WTC11 (cell line): ENCODE measurements at regions not wholly inside any gene's neighbourhood (a gene's known extent, or its start where the extent isn't known, plus 50 kb on each side); places are given as distances from the start of the nearest gene placed in this dataset.

Experiments
- ATAC-seq: fragments of 200-7000 bp; cut with Tn5 transposase; 2 replicates; pipeline ENCODE4 v1.10.0; 2021; ENCODE audit warnings: mild to moderate bottlenecking, moderate library complexity
- CTCF ChIA-PET: fragments of 300-600 bp; sonication (Branson Sonifier 250); formaldehyde crosslinking; loops from one replicate; lab custom pipeline; 2021; ENCODE audit warnings: antibody characterized with exemption; lab: Charles Lee
- POLR2A ChIA-PET: fragments of 350-600 bp; sonication (Branson Sonifier 250); formaldehyde crosslinking; loops from one replicate; lab custom pipeline; 2021; ENCODE audit warnings: antibody characterized with exemption; lab: Charles Lee
- DNase-seq: peaks from one replicate; pipeline ENCODE4 v3.0.0; 2021; ENCODE audit warnings: low spot score
- H3K27ac Mint-ChIP-seq: 2 replicates; pipeline ENCODE4 v1.8.0; 2021; ENCODE audit warnings: mixed read lengths
- H3K27me3 Mint-ChIP-seq: 2 replicates; pipeline ENCODE4 v1.8.0; 2021; ENCODE audit warnings: low read depth, mild to moderate bottlenecking, moderate library complexity, mixed read lengths
- H3K36me3 Mint-ChIP-seq: 2 replicates; pipeline ENCODE4 v1.8.0; 2021; ENCODE audit warnings: mixed read lengths
- H3K4me1 Mint-ChIP-seq: 2 replicates; pipeline ENCODE4 v1.8.0; 2022; ENCODE audit warnings: mixed read lengths
- H3K4me3 Mint-ChIP-seq: 2 replicates; pipeline ENCODE4 v1.8.0; 2021; ENCODE audit warnings: mild to moderate bottlenecking, moderate library complexity, mixed read lengths
- H3K9me3 Mint-ChIP-seq: 2 replicates; pipeline ENCODE4 v1.8.0; 2021; ENCODE audit warnings: mixed read lengths
- ATF1 ChIP-seq: sonication (generic); formaldehyde crosslinking; IDR thresholded peaks from 2 replicates; pipeline ENCODE4 v1.8.1; 2023; ENCODE audit warnings: mild to moderate bottlenecking, moderate library complexity, missing genetic modification reagents
- ESRRA ChIP-seq: sonication (generic); formaldehyde crosslinking; IDR thresholded peaks from 2 replicates; pipeline ENCODE4 v1.8.1; 2022; ENCODE audit warnings: mild to moderate bottlenecking, missing genetic modification reagents, borderline replicate concordance
- ETV6 ChIP-seq: sonication (generic); formaldehyde crosslinking; IDR thresholded peaks from 2 replicates; pipeline ENCODE4 v1.8.1; 2022; ENCODE audit warnings: mild to moderate bottlenecking, missing genetic modification reagents
- FOXP1 ChIP-seq: sonication (generic); formaldehyde crosslinking; IDR thresholded peaks from 2 replicates; pipeline ENCODE4 v1.8.0; 2022; ENCODE audit warnings: missing genetic modification reagents, mild to moderate bottlenecking, moderate library complexity, borderline replicate concordance
- IRF2 ChIP-seq: sonication (generic); formaldehyde crosslinking; IDR thresholded peaks from 2 replicates; pipeline ENCODE4 v1.8.0; 2022; ENCODE audit warnings: low read depth, missing genetic modification reagents, borderline replicate concordance
- JUN ChIP-seq: sonication (generic); formaldehyde crosslinking; IDR thresholded peaks from 2 replicates; pipeline ENCODE4 v1.8.0; 2023; ENCODE audit warnings: mild to moderate bottlenecking, missing genetic modification reagents
- KAT7 ChIP-seq: sonication (generic); formaldehyde crosslinking; IDR thresholded peaks from 2 replicates; pipeline ENCODE4 v1.8.1; 2023; ENCODE audit warnings: missing genetic modification reagents, mild to moderate bottlenecking, borderline replicate concordance
- NFATC4 ChIP-seq: fragments of 250-450 bp; sonication (Bioruptor Pico); IDR thresholded peaks from 2 replicates; pipeline ENCODE4 v1.9.0; 2021; ENCODE audit warnings: mild to moderate bottlenecking
- NR1H2 ChIP-seq: sonication (generic); formaldehyde crosslinking; IDR thresholded peaks from 2 replicates; pipeline ENCODE4 v1.9.0; 2021; ENCODE audit warnings: mild to moderate bottlenecking, moderate library complexity, missing genetic modification reagents
- NR3C1 ChIP-seq: sonication (generic); formaldehyde crosslinking; conservative IDR thresholded peaks from 2 replicates; pipeline ENCODE4 v1.8.1; 2023; ENCODE audit warnings: low read depth, mild to moderate bottlenecking, missing genetic modification reagents
- OVOL2 ChIP-seq: fragments of 250-450 bp; sonication (Bioruptor Pico); IDR thresholded peaks from 2 replicates; pipeline ENCODE4 v1.9.0; 2021; ENCODE audit warnings: mild to moderate bottlenecking, borderline replicate concordance
- PRRX2 ChIP-seq: fragments of 250-450 bp; sonication (Bioruptor Pico); IDR thresholded peaks from 2 replicates; pipeline ENCODE4 v1.8.0; 2021; ENCODE audit warnings: mild to moderate bottlenecking
- RORB ChIP-seq: fragments of 250-450 bp; sonication (Bioruptor Pico); IDR thresholded peaks from 2 replicates; pipeline ENCODE4 v1.9.0; 2021; ENCODE audit warnings: mild to moderate bottlenecking
- SOX15 ChIP-seq: fragments of 250-450 bp; sonication (Bioruptor Pico); IDR thresholded peaks from 2 replicates; pipeline ENCODE4 v1.9.0; 2021; ENCODE audit warnings: mild to moderate bottlenecking
- TCF7 ChIP-seq: sonication (generic); formaldehyde crosslinking; IDR thresholded peaks from 2 replicates; pipeline ENCODE4 v1.8.0; 2022; ENCODE audit warnings: mild to moderate bottlenecking, low read depth, missing genetic modification reagents, moderate library complexity
- TP53 ChIP-seq: sonication (generic); formaldehyde crosslinking; IDR thresholded peaks from 2 replicates; pipeline ENCODE4 v1.8.1; 2023; ENCODE audit warnings: mild to moderate bottlenecking, missing genetic modification reagents
- ZBTB21 ChIP-seq: sonication (generic); formaldehyde crosslinking; IDR thresholded peaks from 2 replicates; pipeline ENCODE4 v1.8.1; 2023; ENCODE audit warnings: mild to moderate bottlenecking, missing genetic modification reagents, borderline replicate concordance
- ZNF138 ChIP-seq: sonication (generic); formaldehyde crosslinking; conservative IDR thresholded peaks from 2 replicates; pipeline ENCODE4 v1.8.1; 2022; ENCODE audit warnings: mild to moderate bottlenecking, moderate library complexity, missing genetic modification reagents
- ZNF671 ChIP-seq: fragments of 250-450 bp; sonication (Bioruptor Pico); IDR thresholded peaks from 2 replicates; pipeline ENCODE4 v1.8.0; 2021; ENCODE audit warnings: mild to moderate bottlenecking
- TF ChIP-seq, protein P1 (sequence below): sonication (generic); formaldehyde crosslinking; IDR thresholded peaks from 2 replicates; pipeline ENCODE4 v1.8.0; 2022; ENCODE audit warnings: mild to moderate bottlenecking, missing genetic modification reagents
- TF ChIP-seq, protein P2 (sequence below): sonication (generic); formaldehyde crosslinking; IDR thresholded peaks from 2 replicates; pipeline ENCODE4 v1.8.0; 2022; ENCODE audit warnings: mild to moderate bottlenecking, missing genetic modification reagents
- TF ChIP-seq, protein P3 (sequence below): sonication (generic); formaldehyde crosslinking; IDR thresholded peaks from 2 replicates; pipeline ENCODE4 v1.8.0; 2023; ENCODE audit warnings: missing genetic modification reagents
- TF ChIP-seq, protein P4 (sequence below): fragments of 250-450 bp; sonication (Bioruptor Pico); IDR thresholded peaks from 2 replicates; pipeline ENCODE4 v1.9.0; 2021; ENCODE audit warnings: mild to moderate bottlenecking
- TF ChIP-seq, protein P5 (sequence below): fragments of 250-450 bp; sonication (Bioruptor Pico); IDR thresholded peaks from 2 replicates; pipeline ENCODE4 v1.8.0; 2021; ENCODE audit warnings: mild to moderate bottlenecking

DNA sequence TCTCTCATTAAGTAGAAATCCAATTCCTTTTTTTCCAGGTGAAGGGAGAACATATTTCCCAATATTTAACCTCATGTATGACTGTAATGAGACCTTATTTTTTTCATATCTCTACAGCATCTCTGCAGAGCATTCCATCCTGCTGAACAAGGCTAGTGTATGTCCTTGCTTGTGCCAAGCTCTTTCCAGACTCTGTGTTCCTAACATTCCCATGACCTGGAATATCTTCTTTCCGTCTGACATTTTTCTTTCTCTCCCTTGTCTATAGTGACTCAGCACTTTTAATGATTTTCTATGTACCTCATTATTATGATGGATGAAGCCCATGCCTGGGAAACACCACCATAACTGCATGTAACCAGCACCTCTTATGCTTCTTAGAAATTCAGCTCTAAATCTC lies 278.3 kb upstream of the NRIP1 start (continued):
- TF ChIP-seq, protein P1, sequence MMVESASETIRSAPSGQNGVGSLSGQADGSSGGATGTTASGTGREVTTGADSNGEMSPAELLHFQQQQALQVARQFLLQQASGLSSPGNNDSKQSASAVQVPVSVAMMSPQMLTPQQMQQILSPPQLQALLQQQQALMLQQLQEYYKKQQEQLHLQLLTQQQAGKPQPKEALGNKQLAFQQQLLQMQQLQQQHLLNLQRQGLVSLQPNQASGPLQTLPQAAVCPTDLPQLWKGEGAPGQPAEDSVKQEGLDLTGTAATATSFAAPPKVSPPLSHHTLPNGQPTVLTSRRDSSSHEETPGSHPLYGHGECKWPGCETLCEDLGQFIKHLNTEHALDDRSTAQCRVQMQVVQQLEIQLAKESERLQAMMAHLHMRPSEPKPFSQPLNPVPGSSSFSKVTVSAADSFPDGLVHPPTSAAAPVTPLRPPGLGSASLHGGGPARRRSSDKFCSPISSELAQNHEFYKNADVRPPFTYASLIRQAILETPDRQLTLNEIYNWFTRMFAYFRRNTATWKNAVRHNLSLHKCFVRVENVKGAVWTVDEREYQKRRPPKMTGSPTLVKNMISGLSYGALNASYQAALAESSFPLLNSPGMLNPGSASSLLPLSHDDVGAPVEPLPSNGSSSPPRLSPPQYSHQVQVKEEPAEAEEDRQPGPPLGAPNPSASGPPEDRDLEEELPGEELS (CRISPR knock-in tag) = no peak
- no peak for TF ChIP-seq OVOL2 (CRISPR knock-in tag)
- no peak for TF ChIP-seq ETV6 (CRISPR knock-in tag)
- TF ChIP-seq, protein P2, sequence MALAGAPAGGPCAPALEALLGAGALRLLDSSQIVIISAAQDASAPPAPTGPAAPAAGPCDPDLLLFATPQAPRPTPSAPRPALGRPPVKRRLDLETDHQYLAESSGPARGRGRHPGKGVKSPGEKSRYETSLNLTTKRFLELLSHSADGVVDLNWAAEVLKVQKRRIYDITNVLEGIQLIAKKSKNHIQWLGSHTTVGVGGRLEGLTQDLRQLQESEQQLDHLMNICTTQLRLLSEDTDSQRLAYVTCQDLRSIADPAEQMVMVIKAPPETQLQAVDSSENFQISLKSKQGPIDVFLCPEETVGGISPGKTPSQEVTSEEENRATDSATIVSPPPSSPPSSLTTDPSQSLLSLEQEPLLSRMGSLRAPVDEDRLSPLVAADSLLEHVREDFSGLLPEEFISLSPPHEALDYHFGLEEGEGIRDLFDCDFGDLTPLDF (CRISPR knock-in tag) = no peak
- TF ChIP-seq TCF7 (CRISPR knock-in tag) = no peak
- no peak for TF ChIP-seq TP53 (CRISPR knock-in tag)
- TF ChIP-seq, all 79 proteins: peak for 0

DNA sequence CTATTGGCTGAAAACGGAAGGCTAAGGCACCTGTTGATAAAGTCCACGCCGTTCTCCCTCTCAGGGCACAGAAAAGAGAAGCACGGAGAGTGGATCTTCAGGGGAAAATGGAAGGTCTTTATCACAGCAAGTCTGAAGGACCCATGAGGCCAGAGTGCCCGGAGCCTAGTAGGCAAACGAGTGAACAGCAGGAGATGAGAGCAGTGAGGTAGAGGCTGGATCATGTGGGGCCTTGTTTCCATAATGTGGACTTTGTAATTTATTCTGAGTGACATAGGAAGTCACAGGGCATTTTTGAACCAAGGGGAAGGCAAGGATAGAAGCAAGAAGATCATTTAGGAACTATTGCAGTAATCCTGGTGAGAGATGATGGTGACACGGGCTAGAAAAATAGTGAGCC lies 287.2 kb upstream of the NRIP1 start:
- Mint-ChIP-seq H3K36me3 (no peaks in the 10 kb centered on the region), H3K4me1 (peaks cover 2% of the 10 kb centered on the region; the same call in 1 of the 2 replicates), H3K27me3 (no peaks in the 10 kb centered on the region), H3K27ac (no peak overlapping the region), H3K4me3 (no peak overlapping the region), H3K9me3 (peaks cover 11% of the 10 kb centered on the region)
- no peak for TF ChIP-seq KAT7 (CRISPR knock-in tag)
- TF ChIP-seq ZBTB21 = no peak
- TF ChIP-seq IRF2 = no peak
- no peak for TF ChIP-seq ZNF671 (CRISPR knock-in tag)
- TF ChIP-seq ESRRA (CRISPR knock-in tag) = no peak
- no peak for TF ChIP-seq ZNF138 (CRISPR knock-in tag)
- TF ChIP-seq FOXP1 (CRISPR knock-in tag) = no peak
- no peak for TF ChIP-seq ATF1 (CRISPR knock-in tag)
- no peak for ATAC-seq
- no peak for DNase-seq
- POLR2A ChIA-PET = no interaction called here
- CTCF ChIA-PET = no interaction called here

DNA sequence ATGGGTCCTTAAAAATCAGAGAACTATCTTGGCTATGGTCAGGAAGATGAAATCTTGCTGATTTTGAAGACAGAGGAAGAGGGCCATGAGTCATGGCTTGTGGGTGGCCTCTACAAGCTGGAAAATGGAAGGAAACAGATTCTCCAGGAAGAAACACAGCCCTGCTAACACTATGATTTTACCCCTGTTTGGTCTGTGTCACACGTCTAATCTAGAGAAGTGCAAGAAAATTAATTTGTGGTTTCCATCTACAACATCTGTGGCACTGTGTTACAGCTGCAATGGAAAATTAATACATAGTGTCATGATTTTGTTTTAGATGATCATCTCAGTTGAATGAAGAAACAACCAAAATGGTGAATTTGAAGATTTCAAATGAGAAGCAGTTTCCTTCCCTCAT lies 288.7 kb upstream of the NRIP1 start:
- peaks cover 9% of the 10 kb centered on the region for H3K4me1 Mint-ChIP-seq
- TF ChIP-seq JUN (CRISPR knock-in tag) = no peak
- no peak for TF ChIP-seq ZBTB21
- TF ChIP-seq SOX15 = no peak
- TF ChIP-seq, protein P3, sequence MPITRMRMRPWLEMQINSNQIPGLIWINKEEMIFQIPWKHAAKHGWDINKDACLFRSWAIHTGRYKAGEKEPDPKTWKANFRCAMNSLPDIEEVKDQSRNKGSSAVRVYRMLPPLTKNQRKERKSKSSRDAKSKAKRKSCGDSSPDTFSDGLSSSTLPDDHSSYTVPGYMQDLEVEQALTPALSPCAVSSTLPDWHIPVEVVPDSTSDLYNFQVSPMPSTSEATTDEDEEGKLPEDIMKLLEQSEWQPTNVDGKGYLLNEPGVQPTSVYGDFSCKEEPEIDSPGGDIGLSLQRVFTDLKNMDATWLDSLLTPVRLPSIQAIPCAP (CRISPR knock-in tag) = no peak
- TF ChIP-seq, protein P4, sequence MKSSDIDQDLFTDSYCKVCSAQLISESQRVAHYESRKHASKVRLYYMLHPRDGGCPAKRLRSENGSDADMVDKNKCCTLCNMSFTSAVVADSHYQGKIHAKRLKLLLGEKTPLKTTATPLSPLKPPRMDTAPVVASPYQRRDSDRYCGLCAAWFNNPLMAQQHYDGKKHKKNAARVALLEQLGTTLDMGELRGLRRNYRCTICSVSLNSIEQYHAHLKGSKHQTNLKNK (CRISPR knock-in tag) = no peak
- TF ChIP-seq, protein P5, sequence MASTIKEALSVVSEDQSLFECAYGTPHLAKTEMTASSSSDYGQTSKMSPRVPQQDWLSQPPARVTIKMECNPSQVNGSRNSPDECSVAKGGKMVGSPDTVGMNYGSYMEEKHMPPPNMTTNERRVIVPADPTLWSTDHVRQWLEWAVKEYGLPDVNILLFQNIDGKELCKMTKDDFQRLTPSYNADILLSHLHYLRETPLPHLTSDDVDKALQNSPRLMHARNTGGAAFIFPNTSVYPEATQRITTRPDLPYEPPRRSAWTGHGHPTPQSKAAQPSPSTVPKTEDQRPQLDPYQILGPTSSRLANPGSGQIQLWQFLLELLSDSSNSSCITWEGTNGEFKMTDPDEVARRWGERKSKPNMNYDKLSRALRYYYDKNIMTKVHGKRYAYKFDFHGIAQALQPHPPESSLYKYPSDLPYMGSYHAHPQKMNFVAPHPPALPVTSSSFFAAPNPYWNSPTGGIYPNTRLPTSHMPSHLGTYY (CRISPR knock-in tag) = no peak
- no peak for TF ChIP-seq TP53 (CRISPR knock-in tag)
- no peak for TF ChIP-seq ZNF138 (CRISPR knock-in tag)
- no peak for TF ChIP-seq RORB (CRISPR knock-in tag)
- TF ChIP-seq PRRX2 (CRISPR knock-in tag) = no peak
- TF ChIP-seq NR1H2 (CRISPR knock-in tag) = no peak
- no peak for TF ChIP-seq ZNF671 (CRISPR knock-in tag)
- TF ChIP-seq NR3C1 (CRISPR knock-in tag) = no peak
- TF ChIP-seq NFATC4 (CRISPR knock-in tag) = no peak
- TF ChIP-seq, all 79 proteins: peak for 0
- POLR2A ChIA-PET = no interaction called here
- DNase-seq = no peak
- ATAC-seq = no peak
- Mint-ChIP-seq H3K36me3 (no peaks in the 10 kb centered on the region), H3K9me3 (peaks cover 8% of the 10 kb centered on the region), H3K4me3 (no peak overlapping the region), H3K27me3 (no peaks in the 10 kb centered on the region), H3K27ac (no peak overlapping the region)
- CTCF ChIA-PET = no interaction called here
